Heart right ventricle (tissue), 16 donors: ENCODE measurements at regions not wholly inside any gene's neighbourhood (a gene's known extent, or its start where the extent isn't known, plus 50 kb on each side); places are given as distances from the start of the nearest gene placed in this dataset.

Source experiments
- ATAC-seq, 8 donors: fragments of 200-7000 bp; cut with Tn5 transposase; one replicate each; pipeline ENCODE4 v1.9.1; 2020; ENCODE audit warnings: mild to moderate bottlenecking in 8 of 8, moderate library complexity in 8 of 8, moderate number of reproducible peaks in 1 of 8
- DNase-seq, 2 donors: peaks; one replicate each; pipeline ENCODE4 v3.0.0-alpha.2; 2020
- H3K27ac ChIP-seq, 10 donors: fragments of 200-600 bp; sonication (generic) in 2 of 10; one replicate each; pipeline versions ENCODE4 v1.5.0 to v1.8.0; 2020 to 2022; ENCODE audit warnings: mild to moderate bottlenecking in 3 of 10
- H3K27me3 ChIP-seq, 7 donors: fragments of 200-600 bp; one replicate each; pipeline ENCODE4 v1.8.0; 2021 to 2022; ENCODE audit warnings: mild to moderate bottlenecking in 2 of 7
- H3K36me3 ChIP-seq, 9 donors: fragments of 200-600 bp; sonication (generic) in 1 of 9; one replicate each; pipeline versions ENCODE4 v1.5.0 to v1.8.0; 2020 to 2022; ENCODE audit warnings: mild to moderate bottlenecking in 2 of 9
- H3K4me1 ChIP-seq, 9 donors: fragments of 200-600 bp; sonication (generic) in 1 of 9; one replicate each; pipeline versions ENCODE4 v1.5.0 to v1.8.0; 2020 to 2022; ENCODE audit warnings: mild to moderate bottlenecking in 4 of 9
- H3K4me3 ChIP-seq, 10 donors: fragments of 200-600 bp; sonication (generic) in 2 of 10; one replicate each; pipeline versions ENCODE4 v1.5.0 to v1.8.0; 2020 to 2022; ENCODE audit warnings: mild to moderate bottlenecking in 7 of 10, moderate library complexity in 2 of 10
- H3K9me3 ChIP-seq, 11 donors: fragments of 200-600 bp in 10 of 11; sonication (generic) in 2 of 11; one replicate each; pipeline versions ENCODE4 v1.5.0 to v1.8.0; 2013 to 2022; ENCODE audit warnings: mild to moderate bottlenecking in 2 of 11, control low read depth in 1 of 11, moderate library complexity in 1 of 11
- CTCF ChIP-seq, 9 donors: fragments of 200-600 bp; sonication (generic) in 2 of 9; IDR thresholded peaks; one replicate each; pipeline versions ENCODE4 v1.5.0 to v1.8.0; 2021 to 2022; ENCODE audit warnings: antibody characterized with exemption in 9 of 9, mild to moderate bottlenecking in 5 of 9, moderate library complexity in 1 of 9
- WGBS, 2 donors: extraction: QIAGEN DNeasy Blood & Tissue Kit; methylation state at CpG; one replicate each; pipeline ENCODE4 v1.1.7; 2013; ENCODE audit warnings: inconsistent platforms in 1 of 2; 5-methylcytosine and 5-hydroxymethylcytosine counted together
- intact Hi-C, 10 donors: fragments of 100-400 bp; cut with DNase I; formaldehyde crosslinking; loops; one replicate each; pipeline versions ENCODE4 v1.11.1 to v1.14.2; 2022
- donor health status: Arrhythmogenic right ventricular cardiomyopathy.
- donor health status: ischemic (EF 13 %, LVEDD 7.1; RV severe dilation, severe dysfunction).
- donor health status: healthy with polysubstance abuse.
- donor health status: DM: no; HTN: yes; CAD: no.
- donor health status: DM: no; HTN: no; CAD: no.
- donor health status: ischemic (EF 25% LVEDD 6.9; RV normal size, moderate dysfunction).
- donor health status: ischemic (EF 25% LVEDD 5.7; RV mildly dilated, moderate dysfunction).
- donor health status: healthy.
- donor health status: DM: yes; HTN: yes; CAD: no.
- donor health status: Ischemic cardiomyopathy.
- donor health status: ischemic (EF 35%, LVEDD 5.7; RV mildly dilated, moderate dysfunction).
- donor health status: nonischemic (EF 11% LVEDD 7.7; RV severe dilation, severe dysfunction).
- donor health status: DM: yes; HTN: yes; CAD: no.
- donor health status: PGD.
- donor health status: ischemic (EF 29% LVEDD 5.4; RV normal size, mild dysfunction).
- donor health status: nonischemic (EF 23%, LVEDD 6.1; RV moderate dilation, normal function).

- no peak for ATAC-seq
- H3K27me3 ChIP-seq, result no peaks in the 10 kb centered on the region
- DNase-seq, result no peak
- no peak overlapping the region for H3K4me3 ChIP-seq
- H3K9me3 ChIP-seq, result peaks cover 0 to 8% (median 0%) of the 10 kb centered on the region in 11 donors
- no peak overlapping the region for H3K27ac ChIP-seq
- intact Hi-C loops, result no loop called here
- no peak for TF ChIP-seq CTCF (IDR thresholded peaks at IDR 0.05)
- no peaks in the 10 kb centered on the region for H3K4me1 ChIP-seq
- H3K36me3 ChIP-seq, result no peaks in the 10 kb centered on the region
Observed at GRCh38 chr3:67858492-67858891, 204.1 kb upstream of the SUCLG2 start.

- H3K4me3 ChIP-seq, result no peak overlapping the region
- no peak overlapping the region for H3K27ac ChIP-seq
- DNase-seq, result no peak
- intact Hi-C loops, result no loop called here
- no peak for ATAC-seq
- H3K4me1 ChIP-seq, result no peaks in the 10 kb centered on the region
- no peaks in the 10 kb centered on the region for H3K27me3 ChIP-seq
- WGBS, 2 donors, result 93 to 96% methylated on average over 7 of the region's 7 CpGs
- H3K9me3 ChIP-seq, result peaks cover 0 to 8% (median 0%) of the 10 kb centered on the region in 11 donors
- no peaks in the 10 kb centered on the region for H3K36me3 ChIP-seq
- no peak for TF ChIP-seq CTCF (IDR thresholded peaks at IDR 0.05)
Observed at GRCh38 chr3:67856718-67857117, 202.3 kb upstream of the SUCLG2 start.

GRCh38 chr3:67854663-67855062, 200.3 kb upstream of the SUCLG2 start:
- H3K27me3 ChIP-seq, result no peaks in the 10 kb centered on the region
- peaks cover 0 to 7% (median 0%) of the 10 kb centered on the region in 11 donors for H3K9me3 ChIP-seq
- H3K27ac ChIP-seq, result no peak overlapping the region
- no peak overlapping the region for H3K4me3 ChIP-seq
- no peaks in the 10 kb centered on the region for H3K4me1 ChIP-seq
- intact Hi-C loops, result no loop called here
- 72 to 89% methylated on average over 1 of the region's 1 CpG for WGBS, 2 donors
- no peaks in the 10 kb centered on the region for H3K36me3 ChIP-seq
- DNase-seq (no peak), ATAC-seq (no peak)
- no peak for TF ChIP-seq CTCF (IDR thresholded peaks at IDR 0.05)

- TF ChIP-seq CTCF (IDR thresholded peaks at IDR 0.05), result no peak
- ATAC-seq (no peak), DNase-seq (no peak)
- Histone ChIP-seq H3K4me1 (no peaks in the 10 kb centered on the region), H3K36me3 (no peaks in the 10 kb centered on the region), H3K27ac (no peak overlapping the region), H3K27me3 (no peaks in the 10 kb centered on the region), H3K4me3 (no peak overlapping the region), H3K9me3 (no peaks in the 10 kb centered on the region)
- intact Hi-C loops, result no loop called here
- WGBS, 2 donors, result 68 to 89% methylated on average over 2 of the region's 2 CpGs
Observed at GRCh38 chr3:67853520-67853919, 199.1 kb upstream of the SUCLG2 start.

GRCh38 chr3:67848299-67848698, 193.9 kb upstream of the SUCLG2 start:
- no peak overlapping the region for H3K27ac ChIP-seq
- TF ChIP-seq CTCF (IDR thresholded peaks at IDR 0.05), result no peak
- no peaks in the 10 kb centered on the region for H3K36me3 ChIP-seq
- H3K4me3 ChIP-seq, result no peak overlapping the region
- DNase-seq, result no peak
- H3K9me3 ChIP-seq, result no peaks in the 10 kb centered on the region
- intact Hi-C loops, result no loop called here
- 66 to 68% methylated on average over 3 of the region's 3 CpGs for WGBS, 2 donors
- no peaks in the 10 kb centered on the region for H3K4me1 ChIP-seq
- ATAC-seq, result no peak
- no peaks in the 10 kb centered on the region for H3K27me3 ChIP-seq
